ENCODE measurements at regions not wholly inside any gene's neighbourhood (a gene's known extent, or its start where the extent isn't known, plus 50 kb on each side); places are given as distances from the start of the nearest gene placed in this dataset.
"Not testable (repeated sequence)": the region's sequence is repeated elsewhere in the genome, so short reads cannot be mapped to it uniquely, and the experiment has no call there.

GRCh38 chr3:186454881-186455703 lies 89.1 kb downstream of the CRYGS start:
- no peaks in the 10 kb centered on the region for H3K36me3 ChIP-seq (ENCODE audit: control insufficient read depth, insufficient read depth, low read length)
- H3K27ac ChIP-seq (ENCODE audit: low read depth, low read length) = no peak overlapping the region
- H3K4me1 ChIP-seq (ENCODE audit: control insufficient read depth, insufficient read depth, low read length) = peaks cover 7% of the 10 kb centered on the region; the same call in 1 of the 2 replicates
- H3K27me3 ChIP-seq (ENCODE audit: control insufficient read depth, insufficient read depth, low read length) = no peaks in the 10 kb centered on the region
- H3K4me3 ChIP-seq (ENCODE audit: low read depth, low read length) = no peak overlapping the region
- H3K9me3 ChIP-seq (ENCODE audit: control insufficient read depth, insufficient read depth, low read depth, low read length) = no peaks in the 10 kb centered on the region
- no peak overlapping the region for H3K9ac ChIP-seq (ENCODE audit: low read length)

- H3K9ac ChIP-seq (ENCODE audit: low read length) = no peak overlapping the region
- no peaks in the 10 kb centered on the region for H3K9me3 ChIP-seq (ENCODE audit: control insufficient read depth, insufficient read depth, low read depth, low read length)
- no peak overlapping the region for H3K27ac ChIP-seq (ENCODE audit: low read depth, low read length)
- no peak overlapping the region for H3K4me3 ChIP-seq (ENCODE audit: low read depth, low read length)
- peaks cover 7% of the 10 kb centered on the region; the same call in 1 of the 2 replicates for H3K4me1 ChIP-seq (ENCODE audit: control insufficient read depth, insufficient read depth, low read length)
- no peaks in the 10 kb centered on the region for H3K27me3 ChIP-seq (ENCODE audit: control insufficient read depth, insufficient read depth, low read length)
- H3K36me3 ChIP-seq (ENCODE audit: control insufficient read depth, insufficient read depth, low read length) = no peaks in the 10 kb centered on the region
Observed at GRCh38 chr3:186453531-186453930, 90.6 kb downstream of the CRYGS start.

GRCh38 chr3:186452517-186452916 lies 90.5 kb upstream of the DGKG start:
- Histone ChIP-seq H3K27me3 (ENCODE audit: control insufficient read depth, insufficient read depth, low read length) (no peaks in the 10 kb centered on the region), H3K4me1 (ENCODE audit: control insufficient read depth, insufficient read depth, low read length) (peaks cover 7% of the 10 kb centered on the region; the same call in 1 of the 2 replicates), H3K9me3 (ENCODE audit: control insufficient read depth, insufficient read depth, low read depth, low read length) (no peaks in the 10 kb centered on the region), H3K9ac (ENCODE audit: low read length) (no peak overlapping the region), H3K27ac (ENCODE audit: low read depth, low read length) (no peak overlapping the region), H3K36me3 (ENCODE audit: control insufficient read depth, insufficient read depth, low read length) (no peaks in the 10 kb centered on the region), H3K4me3 (ENCODE audit: low read depth, low read length) (no peak overlapping the region)

GRCh38 chr3:186451371-186451770 lies 89.3 kb upstream of the DGKG start:
- no peaks in the 10 kb centered on the region for H3K9me3 ChIP-seq (ENCODE audit: control insufficient read depth, insufficient read depth, low read depth, low read length)

GRCh38 chr3:186444974-186445373 lies 82.9 kb upstream of the DGKG start:
- Histone ChIP-seq H3K27ac (ENCODE audit: low read depth, low read length) (no peak overlapping the region), H3K36me3 (ENCODE audit: control insufficient read depth, insufficient read depth, low read length) (no peaks in the 10 kb centered on the region), H3K9ac (ENCODE audit: low read length) (no peak overlapping the region), H3K9me3 (ENCODE audit: control insufficient read depth, insufficient read depth, low read depth, low read length) (no peaks in the 10 kb centered on the region), H3K4me1 (ENCODE audit: control insufficient read depth, insufficient read depth, low read length) (no peaks in the 10 kb centered on the region; the same call in 1 of the 2 replicates), H3K27me3 (ENCODE audit: control insufficient read depth, insufficient read depth, low read length) (no peaks in the 10 kb centered on the region), H3K4me3 (ENCODE audit: low read depth, low read length) (no peak overlapping the region)

More at GRCh38 chr3:186451371-186451770, 89.3 kb upstream of the DGKG start:
- H3K4me3 ChIP-seq (ENCODE audit: low read depth, low read length) = no peak overlapping the region
- H3K36me3 ChIP-seq (ENCODE audit: control insufficient read depth, insufficient read depth, low read length) = no peaks in the 10 kb centered on the region
- no peaks in the 10 kb centered on the region for H3K27me3 ChIP-seq (ENCODE audit: control insufficient read depth, insufficient read depth, low read length)
- no peak overlapping the region for H3K27ac ChIP-seq (ENCODE audit: low read depth, low read length)
- H3K4me1 ChIP-seq (ENCODE audit: control insufficient read depth, insufficient read depth, low read length) = peaks cover 7% of the 10 kb centered on the region; the same call in 1 of the 2 replicates
- no peak overlapping the region for H3K9ac ChIP-seq (ENCODE audit: low read length)

GRCh38 chr3:186444288-186444687 lies 82.3 kb upstream of the DGKG start:
- no peak overlapping the region for H3K9ac ChIP-seq (ENCODE audit: low read length)
- H3K27ac ChIP-seq (ENCODE audit: low read depth, low read length) = no peak overlapping the region
- H3K4me1 ChIP-seq (ENCODE audit: control insufficient read depth, insufficient read depth, low read length) = no peaks in the 10 kb centered on the region; the same call in 1 of the 2 replicates
- no peaks in the 10 kb centered on the region for H3K9me3 ChIP-seq (ENCODE audit: control insufficient read depth, insufficient read depth, low read depth, low read length)
- H3K4me3 ChIP-seq (ENCODE audit: low read depth, low read length) = no peak overlapping the region
- no peaks in the 10 kb centered on the region for H3K36me3 ChIP-seq (ENCODE audit: control insufficient read depth, insufficient read depth, low read length)
- no peaks in the 10 kb centered on the region for H3K27me3 ChIP-seq (ENCODE audit: control insufficient read depth, insufficient read depth, low read length)

- not testable (repeated sequence) for H3K4me1 ChIP-seq (ENCODE audit: control insufficient read depth, insufficient read depth, low read length); H3K4me3 ChIP-seq (ENCODE audit: low read depth, low read length); H3K27me3 ChIP-seq (ENCODE audit: control insufficient read depth, insufficient read depth, low read length); H3K36me3 ChIP-seq (ENCODE audit: control insufficient read depth, insufficient read depth, low read length); H3K9me3 ChIP-seq (ENCODE audit: control insufficient read depth, insufficient read depth, low read depth, low read length); H3K27ac ChIP-seq (ENCODE audit: low read depth, low read length); H3K9ac ChIP-seq (ENCODE audit: low read length)
Observed at GRCh38 chr3:186442979-186443378, 80.9 kb upstream of the DGKG start.

GRCh38 chr3:186442162-186442561 lies 80.1 kb upstream of the DGKG start:
- no peaks in the 10 kb centered on the region; the same call in 1 of the 2 replicates for H3K4me1 ChIP-seq (ENCODE audit: control insufficient read depth, insufficient read depth, low read length)
- H3K36me3 ChIP-seq (ENCODE audit: control insufficient read depth, insufficient read depth, low read length) = no peaks in the 10 kb centered on the region
- no peak overlapping the region for H3K9ac ChIP-seq (ENCODE audit: low read length)
- no peaks in the 10 kb centered on the region for H3K9me3 ChIP-seq (ENCODE audit: control insufficient read depth, insufficient read depth, low read depth, low read length)
- no peak overlapping the region for H3K27ac ChIP-seq (ENCODE audit: low read depth, low read length)
- H3K27me3 ChIP-seq (ENCODE audit: control insufficient read depth, insufficient read depth, low read length) = no peaks in the 10 kb centered on the region
- no peak overlapping the region for H3K4me3 ChIP-seq (ENCODE audit: low read depth, low read length)

GRCh38 chr3:186440891-186441290 lies 78.9 kb upstream of the DGKG start:
- H3K4me3 ChIP-seq (ENCODE audit: low read depth, low read length) = no peak overlapping the region
- no peaks in the 10 kb centered on the region for H3K36me3 ChIP-seq (ENCODE audit: control insufficient read depth, insufficient read depth, low read length)
- H3K9ac ChIP-seq (ENCODE audit: low read length) = no peak overlapping the region

GRCh38 chr3:186439725-186440124 lies 77.7 kb upstream of the DGKG start:
- Histone ChIP-seq H3K4me1 (ENCODE audit: control insufficient read depth, insufficient read depth, low read length) (no peaks in the 10 kb centered on the region), H3K9me3 (ENCODE audit: control insufficient read depth, insufficient read depth, low read depth, low read length) (no peaks in the 10 kb centered on the region), H3K27ac (ENCODE audit: low read depth, low read length) (no peak overlapping the region)

More at GRCh38 chr3:186440891-186441290, 78.9 kb upstream of the DGKG start:
- Histone ChIP-seq H3K27me3 (ENCODE audit: control insufficient read depth, insufficient read depth, low read length) (no peaks in the 10 kb centered on the region), H3K9me3 (ENCODE audit: control insufficient read depth, insufficient read depth, low read depth, low read length) (no peaks in the 10 kb centered on the region), H3K27ac (ENCODE audit: low read depth, low read length) (no peak overlapping the region), H3K4me1 (ENCODE audit: control insufficient read depth, insufficient read depth, low read length) (no peaks in the 10 kb centered on the region; the same call in 1 of the 2 replicates)

GRCh38 chr3:186435332-186435731 lies 73.3 kb upstream of the DGKG start:
- not testable (repeated sequence) for H3K36me3 ChIP-seq (ENCODE audit: control insufficient read depth, insufficient read depth, low read length); H3K27ac ChIP-seq (ENCODE audit: low read depth, low read length); H3K27me3 ChIP-seq (ENCODE audit: control insufficient read depth, insufficient read depth, low read length); H3K4me1 ChIP-seq (ENCODE audit: control insufficient read depth, insufficient read depth, low read length); H3K4me3 ChIP-seq (ENCODE audit: low read depth, low read length); H3K9ac ChIP-seq (ENCODE audit: low read length); H3K9me3 ChIP-seq (ENCODE audit: control insufficient read depth, insufficient read depth, low read depth, low read length)

More at GRCh38 chr3:186439725-186440124, 77.7 kb upstream of the DGKG start:
- no peak overlapping the region for H3K4me3 ChIP-seq (ENCODE audit: low read depth, low read length)
- H3K9ac ChIP-seq (ENCODE audit: low read length) = no peak overlapping the region
- no peaks in the 10 kb centered on the region for H3K36me3 ChIP-seq (ENCODE audit: control insufficient read depth, insufficient read depth, low read length)
- no peaks in the 10 kb centered on the region for H3K27me3 ChIP-seq (ENCODE audit: control insufficient read depth, insufficient read depth, low read length)

Measured in HUES6 (cell line).